ENCODE measurements at regions not wholly inside any gene's neighbourhood (a gene's known extent, or its start where the extent isn't known, plus 50 kb on each side); places are given as distances from the start of the nearest gene placed in this dataset.

DNA sequence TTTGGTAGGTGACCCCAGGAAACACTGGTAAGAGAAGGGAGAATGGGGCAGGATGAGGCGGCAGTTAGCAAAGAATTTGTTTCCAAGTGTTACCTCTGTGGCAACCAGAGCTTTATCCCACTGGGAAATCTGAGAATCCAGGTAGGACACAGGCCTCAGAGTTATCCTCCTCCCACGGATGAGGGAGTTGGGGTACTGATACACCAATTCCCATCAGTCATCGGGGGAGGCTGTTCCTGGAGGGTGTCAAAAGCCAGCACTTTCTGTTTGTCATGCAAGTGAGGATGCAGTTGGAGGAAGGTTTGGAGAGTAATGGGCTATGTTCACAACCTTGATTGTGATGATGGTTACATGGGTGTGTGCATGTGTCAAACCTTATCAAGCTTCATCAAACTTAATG lies 221.2 kb upstream of the SFSWAP start:
- H4K8ac ChIP-seq (ENCODE audit: extremely low read depth, insufficient read depth, low read length): no peak overlapping the region
- no peaks in the 10 kb centered on the region for H3K4me1 ChIP-seq (replicated peaks in 1 of 4; ENCODE audit: control insufficient read depth in 3 of 4, insufficient read depth in 4 of 4, low read length in 3 of 4)
- no peak overlapping the region for H3K4ac ChIP-seq (replicated peaks; ENCODE audit: insufficient read length, low read depth, low read length)
- no peaks in the 10 kb centered on the region for H3K79me1 ChIP-seq (ENCODE audit: low read depth, low read length)
- H3K79me2 ChIP-seq (ENCODE audit: control insufficient read depth in 1 of 2, insufficient read depth in 2 of 2, low read length in 2 of 2): no peaks in the 10 kb centered on the region
- no peak overlapping the region for H3K56ac ChIP-seq (replicated peaks; ENCODE audit: insufficient read length, low read depth, low read length)
- no peak overlapping the region for H3K4me2 ChIP-seq (ENCODE audit: insufficient read depth in 1 of 2, low read depth in 2 of 2, low read length in 2 of 2)
- no peaks in the 10 kb centered on the region; a peak in 1 of 4 replicates for H3K9me3 ChIP-seq (ENCODE audit: insufficient read depth in 2 of 2, low read depth in 1 of 2, low read length in 1 of 2)
- no peak for FAIRE-seq
- no peak overlapping the region for H2AK5ac ChIP-seq (ENCODE audit: low read depth, low read length)
- H2BK120ac ChIP-seq (replicated peaks; ENCODE audit: low read depth, low read length): no peak overlapping the region
- H3K27me3 ChIP-seq (replicated peaks in 1 of 4; ENCODE audit: control insufficient read depth in 3 of 4, extremely low read depth in 1 of 4, insufficient read depth in 3 of 4, low read length in 3 of 4): no peaks in the 10 kb centered on the region; a peak in 1 of 7 replicates
- H2BK20ac ChIP-seq (ENCODE audit: low read length): no peak overlapping the region
- whole genome bisulfite sequencing, 2 experiments (ENCODE audit: extremely low coverage in 1 of 2, insufficient coverage in 1 of 2, insufficient read length in 1 of 2, insufficient replicate concordance in 2 of 2, low coverage in 1 of 2, low lambda C conversion rate in 2 of 2, missing lambda C conversion rate in 1 of 2): 78% methylated on average over 3 of the region's 3 CpGs; no CpG with 5 or more reads in 1 of the 2 experiments
- POLR2A ChIA-PET (ENCODE audit: partially characterized antibody): no interaction called here
- DNase-seq (ENCODE audit: low read depth in 1 of 2, low spot score in 2 of 2): no peak
- H3K36me3 ChIP-seq (ENCODE audit: control insufficient read depth in 2 of 4, insufficient read depth in 4 of 4, low read length in 3 of 4): no peaks in the 10 kb centered on the region; a peak in 1 of 8 replicates
- no peak overlapping the region for H3K4me3 ChIP-seq (ENCODE audit: extremely low read depth in 1 of 4, insufficient read depth in 2 of 4, low read depth in 3 of 4, low read length in 4 of 4)
- H3K18ac ChIP-seq (ENCODE audit: extremely low read depth, low read length): no peak overlapping the region
- no peak overlapping the region for H3K9ac ChIP-seq (replicated peaks in 1 of 4; ENCODE audit: extremely low read depth in 1 of 4, low read depth in 3 of 4, low read length in 3 of 4)
- H4K20me1 ChIP-seq (replicated peaks in 1 of 2; ENCODE audit: control insufficient read depth in 1 of 2, insufficient read depth in 2 of 2, low read length in 2 of 2): no peaks in the 10 kb centered on the region
- H2BK5ac ChIP-seq (ENCODE audit: low read depth, low read length): no peak overlapping the region
- peaks cover 4% of the 10 kb centered on the region; the same call in 1 of the 2 replicates for H3K23me2 ChIP-seq (ENCODE audit: low read depth, low read length)
- H3K23ac ChIP-seq (ENCODE audit: insufficient read length): no peak overlapping the region
- CTCF ChIA-PET (ENCODE audit: partially characterized antibody): no interaction called here
- H3K27ac ChIP-seq (ENCODE audit: low read depth, low read length): no peak overlapping the region
- H3K14ac ChIP-seq (ENCODE audit: insufficient read length): no peak overlapping the region
- no peak overlapping the region for H2BK12ac ChIP-seq (ENCODE audit: low read depth, low read length)
- no peak overlapping the region for H2BK15ac ChIP-seq (ENCODE audit: low read length)
- no peak overlapping the region for H2AFZ ChIP-seq (ENCODE audit: low read length)
- TF ChIP-seq TCF12 (IDR thresholded peaks at IDR 0.05; ENCODE audit: low read depth, low read length): no peak
- TF ChIP-seq ATF2 (IDR thresholded peaks at IDR 0.05; ENCODE audit: low read length): no peak
- no peak for TF ChIP-seq EP300 (IDR thresholded peaks at IDR 0.05; ENCODE audit: borderline replicate concordance in 1 of 2, low read depth in 2 of 2, low read length in 2 of 2)
- H4K5ac ChIP-seq (ENCODE audit: insufficient read length, low read depth, low read length): no peak overlapping the region
- H4K91ac ChIP-seq (replicated peaks; ENCODE audit: insufficient read length, low read length): no peak overlapping the region

Data from H1 (cell line).